GM18517 (cell line): ENCODE measurements at regions not wholly inside any gene's neighbourhood (a gene's known extent, or its start where the extent isn't known, plus 50 kb on each side); places are given as distances from the start of the nearest gene placed in this dataset.

Experiments used
- ATAC-seq: cut with Tn5 transposase; IDR thresholded peaks from one replicate; pipeline ENCODE4 v1.9.1; 2021; ENCODE audit warnings: mild to moderate bottlenecking, moderate library complexity; ENCODE audit not compliant: unreplicated experiment

DNA sequence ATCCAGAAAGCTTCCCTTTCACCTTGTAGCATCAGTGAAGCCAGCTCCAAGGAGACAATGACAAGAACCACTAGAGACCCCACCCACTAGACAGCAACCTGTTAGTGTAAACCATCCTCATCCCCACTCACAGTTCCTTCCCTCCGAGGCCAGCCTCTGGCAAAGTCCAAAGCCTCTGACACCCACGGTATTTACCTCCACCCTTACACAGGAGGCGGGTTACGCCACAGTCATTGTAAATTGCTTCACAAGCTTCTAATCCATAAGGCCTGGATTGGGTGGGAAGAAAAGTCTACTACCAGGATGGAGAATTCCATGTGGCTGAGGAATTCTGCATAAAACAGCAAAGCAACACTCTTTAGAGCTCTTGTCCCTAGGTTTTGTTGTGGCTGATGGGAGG, 287.4 kb downstream of the BUD13 start:
- no peak for ATAC-seq

DNA sequence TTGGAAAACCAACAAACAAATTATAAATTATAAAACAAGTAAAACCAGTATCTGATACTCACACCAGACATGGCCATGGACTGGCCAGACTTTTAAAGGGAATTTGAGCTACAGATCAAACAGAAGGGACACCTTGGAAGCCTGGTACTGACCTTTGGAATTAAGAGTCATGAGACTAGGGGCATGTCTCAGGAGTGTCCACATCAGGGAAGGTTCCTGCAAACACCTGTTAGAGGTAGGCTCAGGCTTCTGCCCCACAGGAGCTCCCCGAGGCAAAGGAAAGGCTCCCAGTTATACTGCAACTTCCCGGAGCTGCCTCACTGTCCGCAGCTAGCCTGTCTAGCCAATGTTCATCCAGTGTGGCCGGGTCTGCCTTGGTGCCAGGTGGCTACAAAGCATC, 290.1 kb downstream of the BUD13 start:
- no peak for ATAC-seq

DNA sequence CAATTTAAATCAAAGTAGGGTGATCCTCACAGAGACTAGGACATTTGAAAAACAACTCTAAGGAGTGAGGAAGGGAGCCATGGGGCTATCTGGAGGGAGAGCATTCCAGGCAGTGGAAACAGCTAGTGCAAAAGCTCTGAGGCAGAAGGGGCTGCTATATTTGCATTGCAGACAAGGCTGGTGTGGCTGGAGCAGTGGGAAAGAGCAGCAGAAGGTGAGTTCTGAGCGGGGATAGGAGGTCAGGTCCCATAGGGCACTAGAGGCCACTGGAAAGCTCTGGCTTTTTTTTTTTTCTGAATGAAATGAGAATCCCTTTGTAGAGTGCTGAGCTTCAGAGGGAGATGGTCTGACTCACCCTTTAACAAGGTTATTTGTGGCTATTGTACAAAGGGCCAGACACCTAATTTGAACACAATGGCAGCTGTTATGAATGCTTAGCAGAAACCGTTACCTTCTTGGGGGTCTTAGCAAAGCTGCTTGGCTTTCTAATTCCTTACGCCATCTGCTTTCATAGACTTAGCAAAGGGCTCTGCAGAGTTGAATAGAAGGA, 291.6 kb downstream of the BUD13 start:
- ATAC-seq: no peak

DNA sequence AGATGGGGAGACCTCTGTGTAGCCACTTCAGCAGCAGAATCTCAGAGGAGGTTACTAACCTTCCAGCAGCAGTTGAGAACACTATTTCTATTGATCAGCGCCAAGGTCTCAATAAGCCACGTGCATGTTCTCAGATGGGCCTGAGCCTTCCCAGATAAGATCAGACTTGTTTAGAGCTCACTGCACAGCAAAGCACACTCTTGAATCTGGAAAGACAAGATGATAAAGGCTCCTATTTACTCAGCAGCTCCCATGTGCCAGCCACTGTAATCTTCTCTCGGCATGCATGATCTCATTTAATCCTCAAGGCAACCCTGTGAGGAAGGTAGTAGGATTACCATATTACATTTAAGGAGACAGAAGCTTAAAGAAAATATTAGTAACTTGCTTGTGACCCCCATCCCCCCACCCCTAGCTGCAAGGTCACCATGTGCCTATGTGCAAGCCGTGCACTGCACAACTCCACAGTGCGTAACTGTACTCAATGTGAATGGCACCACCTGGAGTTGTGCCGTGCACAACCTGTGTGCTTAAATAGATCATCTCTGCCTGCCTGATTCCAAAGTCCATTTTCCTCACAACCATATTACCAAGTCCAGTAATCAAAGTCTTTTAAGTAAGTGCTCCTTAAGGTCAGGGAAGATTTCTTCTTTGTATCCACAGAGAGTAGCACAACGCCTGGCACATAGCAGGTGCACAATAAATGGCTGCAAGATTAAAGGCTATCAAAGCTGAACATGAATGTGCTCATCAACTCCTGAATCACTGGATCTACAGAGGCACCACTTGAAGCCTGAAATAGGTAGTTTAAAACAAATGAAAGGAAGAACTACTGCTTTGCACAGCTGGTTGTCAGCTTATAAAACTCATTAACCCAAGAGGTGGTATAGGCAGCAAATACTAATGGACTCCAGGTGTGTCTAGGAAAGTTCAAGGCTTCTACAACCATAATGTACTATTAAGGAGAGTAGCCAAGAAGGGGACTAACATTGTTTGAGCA, 293.8 kb downstream of the BUD13 start:
- no peak for ATAC-seq

DNA sequence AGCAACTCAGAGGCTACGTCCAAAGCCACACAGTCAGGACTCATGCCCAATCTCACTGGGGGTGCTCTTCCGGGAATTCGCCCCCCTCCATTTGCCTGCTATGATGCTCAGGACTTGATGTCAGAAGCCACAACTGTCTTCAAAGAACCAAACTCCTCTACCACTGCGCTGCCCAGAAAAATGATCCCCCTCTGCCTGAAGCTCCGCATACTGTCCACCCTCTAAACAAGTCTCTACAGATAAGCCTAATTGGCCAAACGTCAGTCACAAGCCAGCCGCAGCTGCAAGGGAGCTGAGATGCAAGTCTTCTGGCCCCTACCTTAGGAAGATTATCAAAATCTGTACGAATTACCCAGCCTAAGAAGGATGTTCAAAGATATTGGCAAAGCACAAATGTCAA, 294.6 kb downstream of the BUD13 start:
- no peak for ATAC-seq

DNA sequence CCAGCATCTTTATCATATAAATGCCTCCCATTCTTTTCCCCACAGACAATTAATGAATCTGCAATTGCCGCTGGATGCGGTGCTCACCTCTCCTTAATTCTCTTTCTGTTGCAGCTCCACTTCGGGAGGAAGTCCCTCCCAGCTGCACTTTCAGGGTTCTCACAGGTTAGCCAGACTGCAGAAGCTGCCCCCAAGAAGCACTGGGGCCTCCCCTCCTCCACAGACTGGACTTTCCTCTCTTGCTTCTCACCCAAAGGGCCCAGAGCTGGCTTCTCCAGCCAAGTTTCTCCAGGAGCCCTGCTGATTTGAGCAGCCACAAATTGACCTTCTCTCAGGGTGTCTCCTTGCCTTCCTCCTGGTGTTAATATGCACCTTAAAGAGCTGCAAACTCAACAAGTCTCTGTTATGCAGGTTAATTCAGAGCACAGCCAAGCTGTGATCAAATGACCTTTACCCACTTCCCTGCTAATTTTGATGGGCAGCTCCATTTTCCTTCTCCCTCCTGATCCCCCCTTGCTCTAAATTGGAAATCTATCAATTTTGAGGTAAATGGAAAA, 298.9 kb downstream of the BUD13 start:
- ATAC-seq: no peak

DNA sequence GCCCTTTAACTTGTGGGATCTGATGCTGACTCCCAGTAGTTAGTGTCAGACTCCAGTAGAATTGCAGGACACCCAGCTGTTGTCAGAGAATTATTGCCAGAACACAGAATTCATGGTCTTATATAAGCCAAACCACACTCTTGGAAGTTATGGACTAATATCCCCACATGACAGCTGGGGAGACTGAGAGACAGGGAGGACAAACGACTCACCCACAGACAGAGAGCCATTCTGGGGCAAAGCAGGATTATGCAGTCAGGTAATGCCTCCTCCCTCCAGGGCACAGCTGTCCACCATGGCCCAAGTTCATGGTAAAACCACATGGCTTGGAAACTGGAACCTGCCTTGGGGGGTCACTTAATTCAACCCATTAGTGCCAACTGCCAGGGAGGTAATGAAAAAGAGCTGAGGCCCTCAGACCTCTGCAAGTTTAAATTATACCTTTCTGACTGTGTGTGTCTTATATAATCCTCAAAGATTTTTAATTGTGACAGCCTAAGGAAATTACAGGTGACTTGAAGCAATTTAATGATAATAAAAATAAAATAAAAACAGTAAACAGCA, 299.5 kb downstream of the BUD13 start:
- ATAC-seq: no peak

DNA sequence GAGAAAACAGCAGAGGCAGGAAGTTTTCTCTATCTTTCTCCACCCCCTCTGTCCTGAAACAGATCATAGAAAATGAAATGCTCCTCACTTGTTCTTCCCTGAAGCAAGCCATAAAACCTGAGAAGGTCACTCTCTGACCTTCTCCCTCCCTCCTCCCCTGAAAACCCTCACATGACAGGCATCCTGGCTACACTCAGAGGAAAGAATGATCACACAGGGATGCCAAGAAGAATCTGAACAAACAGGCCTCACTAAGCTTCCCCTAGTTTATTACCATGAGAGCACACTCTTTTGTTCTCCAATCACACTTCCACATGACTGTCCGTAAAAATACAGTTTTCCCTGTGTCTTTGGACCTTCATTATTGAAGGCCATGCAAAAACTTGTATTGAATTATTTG, 300.1 kb downstream of the BUD13 start:
- ATAC-seq: no peak

DNA sequence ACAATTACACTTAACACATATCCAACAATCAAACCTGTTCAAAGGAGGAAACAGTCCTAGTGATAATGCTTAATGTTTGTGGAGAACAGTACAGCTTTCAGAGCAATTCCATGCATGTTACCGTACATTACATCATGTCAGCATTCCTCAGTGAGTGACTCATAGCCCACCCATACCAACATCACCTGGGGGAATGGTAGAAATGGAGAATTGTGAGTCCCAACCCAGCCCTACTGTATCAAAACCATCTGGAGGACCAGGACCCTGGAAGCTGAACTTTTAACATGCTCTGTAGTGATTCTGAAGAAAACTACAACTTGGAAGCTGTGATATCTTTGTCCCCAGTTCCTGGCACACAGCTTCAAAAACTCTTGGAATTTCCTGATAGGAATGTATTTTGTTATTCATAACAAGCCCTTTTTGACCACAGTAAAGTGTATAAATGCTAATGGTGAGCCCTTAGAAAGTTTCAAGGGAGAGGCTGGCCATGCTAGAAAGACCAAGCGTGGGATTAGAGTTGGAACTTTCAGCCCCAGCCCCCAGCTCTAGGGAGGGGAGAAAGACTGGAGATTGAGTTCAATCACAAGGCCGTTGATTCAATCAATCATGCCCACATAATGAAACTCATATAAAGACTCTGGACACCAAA, 301.1 kb downstream of the BUD13 start:
- ATAC-seq: no peak

DNA sequence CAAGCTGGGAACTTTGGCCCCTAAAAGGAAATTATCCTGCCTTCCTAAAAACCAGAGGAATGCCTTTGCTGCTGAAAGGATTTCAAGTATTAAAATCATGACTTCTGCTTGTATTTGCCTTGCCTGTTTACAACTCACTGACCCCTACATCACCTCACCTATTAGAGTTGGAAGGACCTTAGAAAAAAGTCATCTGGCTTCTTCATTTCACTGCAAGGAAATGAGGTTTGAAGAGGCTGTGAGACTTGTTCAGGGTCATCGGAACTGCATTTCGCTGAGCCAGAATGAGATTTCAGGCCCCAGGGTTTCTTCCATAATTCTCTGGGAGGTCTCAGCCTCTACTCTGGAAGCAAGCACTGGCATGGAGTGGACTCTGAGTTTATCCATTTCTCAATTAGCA, 304.1 kb downstream of the BUD13 start:
- ATAC-seq: no peak

DNA sequence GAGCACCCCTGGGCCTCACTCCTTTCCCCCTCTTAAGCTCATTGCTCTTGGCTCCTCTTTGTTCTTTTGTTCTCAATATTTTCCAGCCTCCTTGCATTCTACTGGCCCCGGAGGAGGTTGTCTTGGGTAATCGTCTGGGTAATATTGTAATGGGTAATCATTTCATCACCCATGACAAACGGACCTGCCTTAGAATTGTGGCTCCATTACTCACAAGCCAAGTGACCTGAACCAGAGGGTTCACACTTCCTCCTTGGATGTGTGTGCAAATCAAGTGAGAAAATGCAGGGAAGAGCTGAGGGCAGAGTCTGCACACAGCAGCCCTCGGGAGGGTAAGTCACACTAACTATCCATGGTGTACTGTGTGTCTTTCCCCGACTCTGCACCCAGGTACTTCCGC, 305.0 kb downstream of the BUD13 start:
- ATAC-seq: no peak

DNA sequence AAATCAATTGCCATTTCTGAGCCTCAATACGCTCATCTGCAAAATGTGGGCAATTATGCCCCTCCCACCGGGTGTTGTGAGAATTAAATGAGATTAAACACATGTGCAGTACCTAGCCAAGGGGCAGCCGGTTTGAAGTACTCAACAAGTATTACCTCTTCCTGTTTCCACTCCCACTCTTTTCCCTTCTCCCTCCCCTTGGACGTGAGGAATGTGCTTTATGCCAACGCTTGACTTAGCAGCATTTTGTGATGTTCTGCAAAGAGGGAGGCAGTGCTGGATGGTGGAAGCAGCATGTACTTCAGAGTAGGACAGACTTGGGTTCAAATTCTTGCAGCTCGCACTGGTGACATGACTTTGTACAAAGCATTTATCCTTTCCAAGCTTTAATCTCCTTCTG, 306.0 kb downstream of the BUD13 start:
- ATAC-seq: no peak

DNA sequence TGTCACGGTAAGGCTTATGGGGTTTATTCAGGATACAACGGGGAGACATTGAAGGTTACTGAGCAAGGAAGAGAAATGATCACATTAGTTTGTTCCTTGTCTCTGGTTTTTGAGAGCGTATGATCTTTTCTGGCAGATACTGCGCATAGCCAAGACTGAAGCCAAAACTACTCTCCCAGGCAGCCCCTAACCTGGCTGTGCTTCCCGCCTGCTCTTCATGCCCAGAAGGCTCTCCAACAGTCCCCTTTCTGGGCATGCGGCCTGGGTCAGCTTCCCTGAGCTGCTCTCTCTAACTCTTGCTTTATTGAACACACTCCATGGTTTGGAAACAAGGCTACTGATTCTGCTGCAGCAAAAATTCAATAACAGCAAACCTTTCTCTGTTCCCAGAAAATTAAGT, 306.6 kb downstream of the BUD13 start:
- no peak for ATAC-seq

DNA sequence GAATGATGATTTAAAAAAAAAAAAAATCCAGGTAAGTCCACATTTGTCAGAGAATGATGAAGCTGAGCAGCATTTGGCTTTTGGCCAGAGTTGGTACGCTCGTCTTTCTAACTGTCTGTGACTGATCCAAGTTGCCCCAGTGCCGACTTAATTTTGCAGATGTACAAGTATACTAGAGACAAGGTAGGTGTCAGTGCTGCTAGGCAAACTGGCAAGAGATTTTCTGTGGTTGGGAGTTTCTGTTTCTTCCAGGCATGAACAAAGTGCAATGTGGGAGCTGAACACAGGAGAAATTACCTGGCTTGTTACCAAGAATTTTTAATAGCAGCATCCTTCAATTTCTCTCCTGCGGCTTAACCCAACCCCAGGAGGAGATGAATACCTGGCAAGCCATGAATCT, 307.7 kb downstream of the BUD13 start:
- no peak for ATAC-seq

DNA sequence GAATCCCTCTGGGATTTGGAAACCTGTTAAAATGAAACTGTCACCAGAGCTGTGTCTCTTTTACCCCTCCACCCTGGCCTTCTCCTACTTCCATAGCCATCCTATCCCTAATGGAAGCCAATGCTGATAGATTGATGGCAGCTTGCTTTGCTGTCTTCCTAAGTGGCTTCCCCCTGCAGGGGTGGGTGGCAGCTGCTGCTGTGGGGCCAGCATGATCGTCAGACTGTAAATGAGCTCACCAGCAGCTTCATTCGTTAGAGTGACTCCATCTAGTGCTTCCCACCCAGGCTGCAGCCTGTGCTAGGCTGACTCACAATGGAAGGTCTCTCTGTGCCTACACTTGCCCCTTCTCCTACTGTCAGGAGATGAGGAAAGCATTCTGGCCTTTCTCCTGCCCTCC, 311.0 kb downstream of the BUD13 start:
- no peak for ATAC-seq

DNA sequence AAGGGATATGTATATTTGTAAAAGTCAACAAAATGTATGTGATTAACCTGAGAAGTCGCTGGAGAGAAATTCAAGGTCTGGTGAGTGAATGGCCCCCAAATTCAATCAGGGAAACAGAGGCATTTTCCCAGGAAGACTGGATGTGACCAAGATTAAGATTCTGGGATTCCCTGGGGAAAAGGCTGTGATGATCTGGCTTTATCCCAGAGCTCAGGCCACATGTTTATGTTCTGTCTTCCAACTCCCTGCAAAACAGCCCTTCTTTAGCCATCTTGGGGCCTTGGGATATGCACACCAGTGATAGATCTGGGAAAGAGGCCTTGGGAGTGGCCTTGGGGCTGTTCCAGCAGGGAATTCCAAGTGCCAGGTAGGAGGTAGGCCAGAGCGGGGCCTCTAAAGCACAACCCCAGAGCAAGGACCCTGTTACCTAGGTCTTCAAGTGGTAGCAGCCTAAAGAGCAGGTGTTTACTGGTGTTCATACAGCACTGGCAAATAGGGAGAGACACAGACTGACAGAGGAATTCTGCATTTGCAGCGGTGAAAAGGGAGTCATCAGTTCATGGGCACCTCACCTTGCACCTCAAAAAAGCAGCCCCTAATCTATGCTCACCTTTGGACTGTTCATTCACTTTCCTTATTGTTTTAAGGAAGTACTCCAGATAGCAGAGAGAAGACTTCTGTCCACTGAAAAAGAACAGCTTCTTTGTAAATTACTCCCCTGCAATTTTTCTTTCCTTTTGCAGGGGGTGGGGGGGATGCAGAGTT, 312.4 kb downstream of the BUD13 start:
- ATAC-seq: no peak

DNA sequence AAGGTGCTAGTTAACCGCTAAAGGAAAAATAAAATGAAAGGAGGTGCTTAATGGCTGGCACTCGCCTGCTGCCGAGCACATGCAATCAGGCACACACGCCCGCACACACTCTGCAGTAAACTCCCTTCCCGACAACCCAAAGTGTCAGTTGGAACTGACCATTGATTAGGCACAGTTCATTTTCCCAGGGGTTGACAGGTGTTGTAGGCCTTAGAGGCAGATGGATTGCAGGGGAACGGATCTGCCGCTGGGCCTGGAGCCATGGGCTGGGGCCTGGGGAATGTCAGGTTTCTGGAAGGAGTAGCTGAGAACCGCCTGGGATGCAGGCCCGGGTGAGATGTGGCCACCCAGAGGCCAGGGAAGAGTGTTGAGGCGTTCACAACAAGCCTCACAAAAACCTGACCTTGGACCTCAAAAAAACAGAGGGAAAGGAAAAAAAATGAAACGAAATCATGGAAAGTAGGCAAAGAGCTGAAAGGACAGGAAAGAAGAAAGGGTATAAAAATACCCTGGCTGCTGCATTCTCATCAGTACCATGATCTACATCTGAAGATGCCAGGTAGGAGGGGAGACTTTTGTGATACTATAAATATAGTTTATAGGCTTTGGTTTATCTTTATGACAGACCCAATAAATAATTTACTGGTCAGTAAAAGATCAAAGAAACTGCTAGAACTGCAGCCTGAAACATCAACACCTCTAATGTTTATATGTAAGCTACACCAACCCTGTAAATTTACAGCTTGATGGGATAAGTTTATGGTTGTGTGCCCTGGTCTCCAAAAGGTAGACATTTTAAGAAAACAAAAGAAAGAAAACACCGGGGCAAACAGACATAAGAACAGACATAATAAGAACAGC, 313.4 kb downstream of the BUD13 start:
- no peak for ATAC-seq

DNA sequence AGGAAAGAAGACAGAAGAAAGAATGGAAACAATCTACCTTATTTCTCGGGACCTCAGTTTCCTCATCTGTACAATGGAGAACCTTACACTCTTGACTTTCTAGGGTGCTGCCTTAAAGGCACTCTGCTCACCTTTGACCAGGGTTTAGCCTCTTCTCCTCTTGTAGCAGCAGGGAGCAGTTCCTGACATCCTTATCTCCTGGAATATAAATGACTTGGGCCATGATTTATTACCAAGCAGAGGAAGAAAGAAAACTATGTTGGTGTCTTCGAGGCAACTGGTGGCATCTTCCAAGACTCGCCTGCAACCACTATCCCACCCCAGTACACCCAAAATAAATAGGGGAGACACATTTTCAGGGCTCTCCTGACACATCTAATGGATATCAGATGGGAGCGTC, 314.2 kb downstream of the BUD13 start:
- no peak for ATAC-seq

DNA sequence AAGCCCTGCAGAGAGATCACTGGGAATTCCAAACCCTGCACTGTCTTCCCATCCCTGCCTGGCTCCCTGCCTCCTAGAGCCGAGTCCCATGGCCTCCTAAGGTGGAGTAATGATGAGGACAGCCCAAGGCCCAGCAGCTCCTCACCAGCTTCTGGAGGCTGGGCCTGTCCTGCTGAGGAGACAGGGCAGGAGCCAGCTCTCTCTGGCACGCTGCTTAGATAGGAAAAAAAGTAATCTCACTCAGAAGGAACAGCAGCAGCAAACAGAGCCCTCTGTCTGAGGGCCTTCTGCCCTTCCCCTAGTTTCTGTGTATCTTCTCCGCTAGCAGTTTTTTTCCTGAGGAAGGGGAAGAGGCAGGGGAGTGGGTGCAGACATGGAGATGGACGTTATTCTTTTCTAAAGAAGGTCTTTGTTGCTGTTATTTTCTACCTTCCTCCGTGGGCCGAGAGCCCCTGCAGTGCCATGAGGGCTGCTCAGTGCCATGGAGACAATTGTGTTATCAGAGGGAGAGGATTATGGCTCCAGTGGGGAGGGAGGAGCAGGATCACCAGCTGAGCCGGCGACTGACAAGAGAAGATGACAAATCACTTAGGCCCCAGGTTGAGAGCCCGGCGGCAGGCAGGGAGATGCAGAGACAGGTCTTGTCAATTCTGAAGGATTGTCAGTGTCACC, 315.3 kb downstream of the BUD13 start:
- no peak for ATAC-seq
